ENCODE measurements at regions not wholly inside any gene's neighbourhood (a gene's known extent, or its start where the extent isn't known, plus 50 kb on each side); places are given as distances from the start of the nearest gene placed in this dataset.

DNA sequence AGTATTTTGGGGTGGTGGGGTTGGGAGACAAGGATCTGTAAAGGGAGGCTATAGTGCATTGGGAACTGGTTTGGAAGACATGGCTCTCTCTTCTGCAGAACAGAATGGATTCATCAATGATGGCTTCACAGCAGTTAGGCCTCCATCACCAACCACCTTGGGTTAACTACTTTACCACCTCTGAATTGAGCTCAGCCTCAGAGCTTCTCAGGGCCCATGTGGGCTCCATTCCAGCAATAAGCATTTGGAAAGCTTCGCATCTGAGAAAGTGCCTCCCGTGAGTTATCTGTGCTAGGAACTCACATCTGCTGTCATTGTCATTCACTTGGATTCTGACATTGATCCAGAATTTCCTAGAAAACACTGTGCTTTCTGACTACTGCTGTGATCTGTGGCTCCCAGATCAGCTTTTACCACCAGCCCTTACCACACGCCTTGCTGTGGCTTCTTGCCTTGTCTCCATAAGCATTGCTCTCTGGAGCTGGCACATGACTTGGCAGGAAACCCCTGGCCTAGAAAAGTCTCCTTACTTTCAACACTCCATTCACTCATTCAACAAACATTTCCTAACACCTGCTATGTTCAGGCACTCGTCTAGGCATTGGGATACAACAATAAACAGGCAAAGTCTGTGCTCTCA is 70.7 kb upstream of the ADO start (continued):
- TF ChIP-seq REST (IDR thresholded peaks at IDR 0.05; ENCODE audit: unreplicated experiment) (no peak), EZH2phosphoT487 (IDR thresholded peaks at IDR 0.05; ENCODE audit: unreplicated experiment) (no peak), CREB1 (CRISPR knock-in tag; IDR thresholded peaks at IDR 0.05; ENCODE audit: low read depth) (no peak), STAT1 (IDR thresholded peaks at IDR 0.05; ENCODE audit: unreplicated experiment) (no peak), ZNF331 (CRISPR knock-in tag; IDR thresholded peaks at IDR 0.05; ENCODE audit: low read depth) (no peak)
- TF ChIP-seq, protein P1, sequence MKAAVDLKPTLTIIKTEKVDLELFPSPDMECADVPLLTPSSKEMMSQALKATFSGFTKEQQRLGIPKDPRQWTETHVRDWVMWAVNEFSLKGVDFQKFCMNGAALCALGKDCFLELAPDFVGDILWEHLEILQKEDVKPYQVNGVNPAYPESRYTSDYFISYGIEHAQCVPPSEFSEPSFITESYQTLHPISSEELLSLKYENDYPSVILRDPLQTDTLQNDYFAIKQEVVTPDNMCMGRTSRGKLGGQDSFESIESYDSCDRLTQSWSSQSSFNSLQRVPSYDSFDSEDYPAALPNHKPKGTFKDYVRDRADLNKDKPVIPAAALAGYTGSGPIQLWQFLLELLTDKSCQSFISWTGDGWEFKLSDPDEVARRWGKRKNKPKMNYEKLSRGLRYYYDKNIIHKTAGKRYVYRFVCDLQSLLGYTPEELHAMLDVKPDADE (IDR thresholded peaks at IDR 0.05), result no peak

DNA sequence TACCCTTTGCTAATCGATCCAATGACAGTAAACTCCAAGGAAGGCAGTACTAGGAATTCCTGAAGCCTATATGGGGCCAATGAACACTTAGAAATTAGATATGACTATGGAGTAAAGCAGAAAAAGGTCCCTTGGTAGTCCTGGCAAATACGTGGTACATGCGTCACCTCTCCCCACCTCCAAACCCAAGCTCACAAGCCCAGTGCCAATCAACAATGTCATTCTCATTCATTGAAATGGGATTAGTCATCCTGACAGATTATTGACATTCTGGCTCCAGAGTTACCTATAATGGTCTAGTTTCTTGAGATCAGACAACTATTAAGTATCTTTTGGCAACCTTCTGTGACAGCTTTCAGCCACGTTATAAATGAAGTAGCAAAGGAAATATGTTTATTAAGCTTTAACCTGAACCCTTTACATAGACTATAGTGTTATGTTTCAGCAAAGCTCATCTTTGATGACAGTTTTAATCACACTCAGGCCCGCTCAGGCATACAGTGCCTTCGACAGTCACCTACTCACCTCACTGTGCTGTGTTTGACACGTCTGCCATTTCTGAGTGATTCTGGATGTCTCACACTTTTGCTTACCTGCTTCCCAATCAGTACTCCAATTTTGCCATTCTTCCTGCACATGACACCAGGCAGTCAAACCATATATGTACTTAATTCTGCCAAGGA is 69.6 kb upstream of the ADO start:
- H4K20me1 ChIP-seq (replicated peaks; ENCODE audit: insufficient read depth), result no peaks in the 10 kb centered on the region
- no peaks in the 10 kb centered on the region for H3K9me3 Mint-ChIP-seq
- peaks cover 8% of the 10 kb centered on the region for H3K9me2 ChIP-seq (ENCODE audit: insufficient read depth)
- DNase-seq (ENCODE audit: low spot score), result no peak
- no peaks in the 10 kb centered on the region for H3K27me3 ChIP-seq (ENCODE audit: insufficient read depth)
- H3K79me2 ChIP-seq (replicated peaks; ENCODE audit: insufficient read depth), result no peaks in the 10 kb centered on the region
- no peak overlapping the region for H3K4me2 ChIP-seq
- H3K36me3 ChIP-seq (ENCODE audit: insufficient read depth), result no peaks in the 10 kb centered on the region
- no peaks in the 10 kb centered on the region for H3K4me1 Mint-ChIP-seq
- ATAC-seq, result no peak
- no peak overlapping the region for H2AFZ ChIP-seq
- H3K4me3 ChIP-seq, result no peak overlapping the region
- no peak overlapping the region for H3K4me3 Mint-ChIP-seq
- H3F3A ChIP-seq (replicated peaks; ENCODE audit: low read depth), result no peaks in the 10 kb centered on the region
- H3K36me3 Mint-ChIP-seq (ENCODE audit: low read depth), result no peaks in the 10 kb centered on the region
- H3K27me3 Mint-ChIP-seq (ENCODE audit: insufficient read depth, low read depth, poor library complexity), result no peaks in the 10 kb centered on the region
- no peak overlapping the region for H3K27ac Mint-ChIP-seq
- H3K4me1 ChIP-seq (ENCODE audit: insufficient read depth), result no peaks in the 10 kb centered on the region
- no peak overlapping the region for H3K27ac ChIP-seq (ENCODE audit: low read depth)
- no peak for TF ChIP-seq JUNB (IDR thresholded peaks at IDR 0.05; ENCODE audit: unreplicated experiment)
- TF ChIP-seq, protein P1 (IDR thresholded peaks at IDR 0.05), result no peak
- TF ChIP-seq NANOG (IDR thresholded peaks at IDR 0.05; ENCODE audit: borderline replicate concordance), result no peak
- no peak for TF ChIP-seq EZH2 (IDR thresholded peaks at IDR 0.05; ENCODE audit: low read depth, unreplicated experiment)
- TF ChIP-seq STAT1 (IDR thresholded peaks at IDR 0.05; ENCODE audit: unreplicated experiment), result no peak
- no peak for TF ChIP-seq POLR2AphosphoS5 (IDR thresholded peaks at IDR 0.05; ENCODE audit: low read depth)
- TF ChIP-seq CREB1 (CRISPR knock-in tag; IDR thresholded peaks at IDR 0.05; ENCODE audit: low read depth), result no peak
- no peak for TF ChIP-seq REST (IDR thresholded peaks at IDR 0.05; ENCODE audit: unreplicated experiment)
- no peak for TF ChIP-seq EZH2phosphoT487 (IDR thresholded peaks at IDR 0.05; ENCODE audit: unreplicated experiment)
- TF ChIP-seq ZNF331 (CRISPR knock-in tag; IDR thresholded peaks at IDR 0.05; ENCODE audit: low read depth), result no peak
